Stimulated activated naive CD8-positive, alpha-beta T cell treated with anti-CD3 and anti-CD28 coated beads, Interleukin-15, Interleukin-2, amounts not matched to agents 100 U/mL and 50 U/mL, for 24 hours (primary cell): ENCODE measurements at regions not wholly inside any gene's neighbourhood (a gene's known extent, or its start where the extent isn't known, plus 50 kb on each side); places are given as distances from the start of the nearest gene placed in this dataset.

Experiments used
- ATAC-seq: fragments of 150-1000 bp; cut with Tn5 transposase; one replicate; pipeline ENCODE4 v1.10.0; 2021
- DNase-seq: peaks from one replicate; pipeline ENCODE4 v3.0.0; 2021

GRCh38 chr17:52233176-52233575 is 74.7 kb upstream of the CA10 start:
- ATAC-seq (no peak), DNase-seq (no peak)

GRCh38 chr17:52228823-52229222 is 70.3 kb upstream of the CA10 start:
- ATAC-seq, result no peak
- no peak for DNase-seq

GRCh38 chr17:52227926-52228325 is 69.4 kb upstream of the CA10 start:
- DNase-seq, result no peak
- ATAC-seq, result no peak

- DNase-seq, result no peak
- ATAC-seq, result no peak
Measured at GRCh38 chr17:52213451-52213850, 54.9 kb upstream of the CA10 start.

GRCh38 chr17:52212851-52213250 is 54.3 kb upstream of the CA10 start:
- no peak for DNase-seq
- ATAC-seq, result no peak

GRCh38 chr17:52209507-52209906 is 51.0 kb upstream of the CA10 start:
- DNase-seq, result no peak
- ATAC-seq, result no peak
